SK-N-MC (cell line): ENCODE measurements at regions not wholly inside any gene's neighbourhood (a gene's known extent, or its start where the extent isn't known, plus 50 kb on each side); places are given as distances from the start of the nearest gene placed in this dataset.

Experiments
- DNase-seq: peaks from one replicate; pipeline ENCODE4 v3.0.0-alpha.2; 2011; ENCODE audit warnings: low read depth, low spot score
- H3K27ac ChIP-seq: fragments of 200-600 bp; sonication (generic); 2 replicates; pipeline ENCODE4 v1.5.1; 2016; ENCODE audit warnings: mixed run types
- H3K36me3 ChIP-seq: fragments of 200-600 bp; sonication (generic); 2 replicates; pipeline ENCODE4 v1.6.1; 2017; ENCODE audit warnings: antibody characterized with exemption, low read length, mixed read lengths; ENCODE audit not compliant: insufficient read depth
- H3K4me3 ChIP-seq: fragments of 200-600 bp; sonication (generic); 2 replicates; pipeline ENCODE4 v1.5.1; 2016
- H3K9ac ChIP-seq: fragments of 200-600 bp; sonication (generic); 2 replicates; pipeline ENCODE4 v1.8.0; 2017; ENCODE audit warnings: mixed run types, mixed read lengths; ENCODE audit not compliant: insufficient read length
- H3K9me3 ChIP-seq: fragments of 200-600 bp; sonication (generic); 2 replicates; pipeline ENCODE4 v1.6.1; 2017; ENCODE audit warnings: low read depth, mild to moderate bottlenecking, antibody characterized with exemption, low read length, moderate library complexity, mixed read lengths
- EZH2 ChIP-seq: fragments of 200-600 bp; sonication (generic); IDR thresholded peaks from one replicate; pipeline ENCODE4 v1.6.1; 2017; ENCODE audit warnings: antibody characterized with exemption
- FOXP2 ChIP-seq: optimal IDR thresholded peaks from 2 replicates; pipeline ENCODE3; 2011; ENCODE audit warnings: mild to moderate bottlenecking, moderate library complexity; ENCODE audit not compliant: insufficient read depth; ENCODE audit errors: extremely low read length, control extremely low read depth
- POLR2AphosphoS5 ChIP-seq: IDR thresholded peaks from 2 replicates; pipeline ENCODE4 v1.6.1; 2012; ENCODE audit warnings: mild to moderate bottlenecking, low read depth, low read length, borderline replicate concordance

- DNase-seq: no peak
- no peak overlapping the region for H3K27ac ChIP-seq
- TF ChIP-seq FOXP2 (no peak), POLR2AphosphoS5 (no peak), EZH2 (no peak)
- H3K9ac ChIP-seq: no peak overlapping the region
- no peak overlapping the region for H3K4me3 ChIP-seq
- no peaks in the 10 kb centered on the region for H3K9me3 ChIP-seq
- H3K36me3 ChIP-seq: no peaks in the 10 kb centered on the region
These were observed 100.2 kb upstream of the MYCN start for GRCh38 chr2:15840148-15840547.

DNA sequence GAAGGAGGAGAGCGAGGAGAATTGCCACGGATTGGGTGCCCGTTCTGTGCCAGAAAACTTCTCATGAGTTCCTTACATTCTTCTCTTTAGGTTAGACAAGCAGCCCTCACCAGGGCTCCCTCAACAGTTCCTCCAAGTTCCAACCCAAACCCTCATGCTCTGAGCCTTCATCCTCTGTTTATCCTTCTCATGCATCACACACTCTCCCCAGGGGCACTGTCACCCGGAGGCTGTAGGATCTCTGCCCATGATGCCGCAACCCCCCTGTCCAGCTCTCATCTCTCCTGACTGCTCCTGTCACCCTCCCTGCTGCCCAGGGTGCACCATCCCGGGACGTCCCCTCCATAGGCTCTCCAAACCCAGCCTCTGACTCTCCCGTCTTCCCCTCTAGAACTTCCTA, 99.4 kb upstream of the MYCN start:
- no peak overlapping the region for H3K9ac ChIP-seq
- TF ChIP-seq POLR2AphosphoS5: no peak
- no peak for TF ChIP-seq FOXP2
- TF ChIP-seq EZH2: no peak
- H3K4me3 ChIP-seq: no peak overlapping the region
- H3K36me3 ChIP-seq: no peaks in the 10 kb centered on the region
- no peak overlapping the region for H3K27ac ChIP-seq
- no peak for DNase-seq
- no peaks in the 10 kb centered on the region for H3K9me3 ChIP-seq

DNA sequence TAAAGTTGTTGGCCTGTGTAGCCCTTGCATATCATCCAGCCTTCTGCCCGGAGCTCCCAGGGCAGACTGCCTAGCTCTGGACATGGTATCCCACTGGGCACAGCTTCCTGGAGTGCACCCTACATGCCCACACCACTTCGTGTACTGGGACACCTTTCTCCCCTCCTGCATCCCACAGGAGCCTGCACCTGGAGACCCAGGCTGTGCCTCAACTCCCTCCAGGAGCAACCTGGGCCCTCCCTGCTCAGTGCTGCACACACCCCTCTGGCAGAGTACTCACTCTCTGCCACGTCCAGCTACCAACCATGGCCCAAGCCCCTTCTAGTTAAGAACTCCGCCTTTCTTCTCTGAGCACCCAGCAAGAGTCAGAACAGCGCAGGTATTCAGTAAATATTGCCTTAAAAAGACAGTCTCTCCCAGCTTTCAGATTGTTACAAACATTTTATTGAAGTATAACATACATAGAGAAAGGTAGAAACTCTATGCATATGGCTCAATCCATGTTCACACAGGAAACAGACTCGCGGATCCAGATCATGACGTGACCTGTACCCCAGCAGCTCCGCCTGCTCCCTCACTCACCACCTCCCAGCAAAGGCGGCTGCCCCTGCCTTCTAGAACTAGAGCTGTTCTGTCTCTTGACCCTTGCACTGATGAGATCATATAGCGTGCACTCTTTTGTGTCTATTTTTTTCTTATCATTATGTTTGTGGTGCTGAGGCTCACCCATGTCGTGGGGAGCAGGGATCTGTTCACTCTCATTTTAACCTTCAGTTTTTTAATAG, 98.4 kb upstream of the MYCN start:
- H3K9ac ChIP-seq: no peak overlapping the region
- H3K9me3 ChIP-seq: no peaks in the 10 kb centered on the region
- H3K4me3 ChIP-seq: no peak overlapping the region
- DNase-seq: no peak
- TF ChIP-seq EZH2 (no peak), POLR2AphosphoS5 (no peak), FOXP2 (no peak)
- H3K36me3 ChIP-seq: no peaks in the 10 kb centered on the region
- no peak overlapping the region for H3K27ac ChIP-seq

- Histone ChIP-seq H3K36me3 (no peaks in the 10 kb centered on the region), H3K27ac (no peak overlapping the region), H3K4me3 (no peak overlapping the region), H3K9me3 (no peaks in the 10 kb centered on the region), H3K9ac (no peak overlapping the region)
- no peak for DNase-seq
- TF ChIP-seq POLR2AphosphoS5 (no peak), EZH2 (no peak), FOXP2 (no peak)
These were observed 97.3 kb upstream of the MYCN start for GRCh38 chr2:15842758-15843666.

DNA sequence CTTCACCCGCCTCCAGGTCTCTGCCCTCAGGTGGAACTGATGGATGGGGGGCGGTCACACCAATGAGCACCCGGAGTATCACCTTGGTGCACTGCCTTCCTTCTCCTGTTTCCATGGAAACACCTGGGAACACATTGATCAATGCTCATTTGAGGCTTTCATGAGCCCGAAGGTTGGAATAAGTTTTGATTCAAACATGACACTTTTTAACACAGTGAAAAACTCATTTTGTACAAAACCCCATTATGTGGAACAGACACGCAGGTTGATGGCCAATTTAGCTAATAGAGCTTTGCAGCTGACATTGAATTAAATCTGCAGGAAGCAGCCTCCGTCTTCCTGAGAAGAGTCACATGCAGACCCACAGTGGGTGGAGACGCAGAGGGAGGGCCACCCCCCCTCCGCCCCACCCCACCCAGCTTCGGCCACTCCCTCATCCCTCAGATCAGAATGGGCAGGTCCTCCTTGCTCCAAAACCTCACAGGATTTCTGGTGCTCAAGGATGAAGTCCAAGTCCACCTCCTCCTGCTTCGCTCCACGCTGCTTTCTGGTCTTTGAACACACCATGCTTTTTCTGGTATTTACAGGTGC, 96.0 kb upstream of the MYCN start:
- Histone ChIP-seq H3K9ac (no peak overlapping the region), H3K4me3 (no peak overlapping the region), H3K27ac (no peak overlapping the region), H3K36me3 (no peaks in the 10 kb centered on the region), H3K9me3 (no peaks in the 10 kb centered on the region)
- no peak for TF ChIP-seq POLR2AphosphoS5
- TF ChIP-seq FOXP2: no peak
- no peak for TF ChIP-seq EZH2
- no peak for DNase-seq

- Histone ChIP-seq H3K9ac (no peak overlapping the region), H3K27ac (no peak overlapping the region), H3K4me3 (no peak overlapping the region), H3K36me3 (no peaks in the 10 kb centered on the region), H3K9me3 (no peaks in the 10 kb centered on the region)
- no peak for DNase-seq
- TF ChIP-seq FOXP2 (no peak), EZH2 (no peak)
These were observed 95.1 kb upstream of the MYCN start for GRCh38 chr2:15845294-15845693.

DNA sequence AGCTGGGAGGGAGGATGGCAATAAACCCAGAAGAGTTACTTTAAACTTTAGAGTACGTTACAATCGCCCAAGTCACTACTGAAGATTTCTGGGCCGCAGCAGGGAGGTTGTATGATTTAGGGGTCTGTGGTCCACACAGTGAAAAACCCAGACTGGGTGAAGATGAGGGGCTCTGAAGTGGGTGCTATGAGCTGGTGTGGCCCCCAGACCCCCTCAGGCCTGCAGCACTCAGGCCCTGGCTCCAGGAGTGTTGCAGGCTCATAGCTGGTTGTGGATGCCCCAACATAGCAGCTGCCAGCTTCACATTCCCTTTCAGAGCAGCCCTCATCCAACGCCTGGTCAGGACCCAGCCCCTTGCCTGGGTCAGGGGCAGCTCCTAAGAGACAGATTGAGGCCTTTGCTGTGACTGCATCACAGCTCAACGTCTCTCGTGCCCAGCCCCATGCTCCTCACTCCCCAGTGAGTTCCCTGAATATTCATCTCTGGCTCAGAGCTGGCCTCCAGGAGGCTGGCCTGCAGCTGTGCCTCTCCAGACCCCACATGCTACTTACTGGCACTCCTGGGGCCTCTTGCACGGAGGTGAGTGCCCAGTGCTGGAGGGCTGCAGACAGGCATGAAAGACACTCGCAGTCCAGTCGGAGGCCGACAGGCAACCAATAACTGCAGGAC, 94.5 kb upstream of the MYCN start:
- no peak for TF ChIP-seq POLR2AphosphoS5
- TF ChIP-seq FOXP2: no peak
- TF ChIP-seq EZH2: no peak
- Histone ChIP-seq H3K4me3 (no peak overlapping the region), H3K27ac (no peak overlapping the region)

DNA sequence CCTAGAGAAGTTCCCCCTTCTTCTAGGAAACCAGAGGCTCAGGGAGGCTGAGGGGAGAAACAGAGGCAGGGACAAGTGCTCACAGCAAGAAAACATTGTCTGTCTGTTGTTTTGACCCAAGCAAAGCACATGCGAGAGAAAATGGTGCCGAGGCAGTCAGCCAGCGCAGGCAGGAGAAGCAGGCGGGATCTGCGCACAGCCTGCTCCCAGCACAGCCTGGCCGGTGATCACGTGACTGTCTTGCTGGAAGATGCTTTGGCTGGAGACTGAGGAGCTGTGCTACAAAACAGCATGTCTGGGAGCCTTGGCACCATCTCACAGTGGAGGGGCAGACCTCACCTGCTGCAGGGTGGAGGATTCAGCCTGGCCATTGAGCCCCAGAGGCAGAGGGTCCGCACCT, 93.7 kb upstream of the MYCN start:
- DNase-seq: no peak

More for the DNA sequence above, 94.5 kb upstream of the MYCN start:
- H3K9me3 ChIP-seq: no peaks in the 10 kb centered on the region
- H3K36me3 ChIP-seq: no peaks in the 10 kb centered on the region
- no peak overlapping the region for H3K9ac ChIP-seq
- no peak for DNase-seq

More for the DNA sequence above, 93.7 kb upstream of the MYCN start:
- no peaks in the 10 kb centered on the region for H3K9me3 ChIP-seq
- no peak overlapping the region for H3K9ac ChIP-seq
- H3K4me3 ChIP-seq: no peak overlapping the region
- H3K36me3 ChIP-seq: no peaks in the 10 kb centered on the region
- TF ChIP-seq EZH2: no peak
- no peak overlapping the region for H3K27ac ChIP-seq
